ENCODE measurements at regions not wholly inside any gene's neighbourhood (a gene's known extent, or its start where the extent isn't known, plus 50 kb on each side); places are given as distances from the start of the nearest gene placed in this dataset.

DNA sequence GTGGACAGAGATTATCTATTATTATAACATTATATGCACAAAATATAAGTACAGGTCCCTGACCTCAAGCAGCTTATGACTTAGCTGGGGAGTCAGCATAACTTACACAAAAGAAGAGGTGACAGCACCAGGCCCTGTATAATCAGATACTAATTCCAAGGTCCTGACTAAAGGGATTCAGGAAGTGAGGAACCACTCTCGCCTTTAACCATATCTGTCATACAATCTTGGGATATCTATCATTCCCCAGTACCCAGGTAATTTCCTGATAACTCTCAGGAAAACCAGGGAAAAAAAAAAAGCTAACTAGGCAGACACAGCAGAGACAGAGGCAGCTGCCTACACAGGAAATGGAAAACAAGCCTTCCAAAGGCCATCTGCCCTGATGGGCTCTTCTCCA lies 78.5 kb upstream of the CAMK1G start:
- DNase-seq (ENCODE audit: low read depth) = peak; percentile 53
- no peak for FAIRE-seq
- Mint-ChIP-seq H3K27me3 (ENCODE audit: low read depth, unreplicated experiment) (no peaks in the 10 kb centered on the region), H3K4me3 (ENCODE audit: unreplicated experiment) (no peak overlapping the region), H3K4me1 (ENCODE audit: low read depth, unreplicated experiment) (peaks cover 20% of the 10 kb centered on the region), H3K9me3 (ENCODE audit: unreplicated experiment) (peaks cover 13% of the 10 kb centered on the region), H3K27ac (ENCODE audit: unreplicated experiment) (peak overlapping the region; percentile 100), H3K36me3 (ENCODE audit: low read depth, unreplicated experiment) (peaks cover 9% of the 10 kb centered on the region)
- Histone ChIP-seq H4K20me1 (ENCODE audit: insufficient read depth, low read length) (no peaks in the 10 kb centered on the region), H3K36me3 (ENCODE audit: insufficient read depth, low read length) (no peaks in the 10 kb centered on the region), H3K4me1 (ENCODE audit: insufficient read depth, low read length) (peaks cover 7% of the 10 kb centered on the region), H3K9ac (ENCODE audit: low read length) (peak overlapping the region; percentile 13), H3K27me3 (ENCODE audit: insufficient read depth, low read length) (peaks cover 3% of the 10 kb centered on the region), H3K27ac (ENCODE audit: low read depth, low read length) (peak overlapping the region; percentile 50), H3K4me2 (ENCODE audit: low read length) (peak overlapping the region; percentile 14), H3K79me2 (ENCODE audit: insufficient read depth, low read length) (no peaks in the 10 kb centered on the region), H3K4me3 (ENCODE audit: insufficient read depth, low read depth, low read length) (no peak overlapping the region), H3K9me3 (ENCODE audit: insufficient read depth, low read depth, low read length) (no peaks in the 10 kb centered on the region), H2AFZ (ENCODE audit: low read depth, low read length) (no peak overlapping the region)
- no peak for TF ChIP-seq EZH2 (IDR thresholded peaks at IDR 0.05; ENCODE audit: insufficient read depth, low read length)
- TF ChIP-seq, protein P1, sequence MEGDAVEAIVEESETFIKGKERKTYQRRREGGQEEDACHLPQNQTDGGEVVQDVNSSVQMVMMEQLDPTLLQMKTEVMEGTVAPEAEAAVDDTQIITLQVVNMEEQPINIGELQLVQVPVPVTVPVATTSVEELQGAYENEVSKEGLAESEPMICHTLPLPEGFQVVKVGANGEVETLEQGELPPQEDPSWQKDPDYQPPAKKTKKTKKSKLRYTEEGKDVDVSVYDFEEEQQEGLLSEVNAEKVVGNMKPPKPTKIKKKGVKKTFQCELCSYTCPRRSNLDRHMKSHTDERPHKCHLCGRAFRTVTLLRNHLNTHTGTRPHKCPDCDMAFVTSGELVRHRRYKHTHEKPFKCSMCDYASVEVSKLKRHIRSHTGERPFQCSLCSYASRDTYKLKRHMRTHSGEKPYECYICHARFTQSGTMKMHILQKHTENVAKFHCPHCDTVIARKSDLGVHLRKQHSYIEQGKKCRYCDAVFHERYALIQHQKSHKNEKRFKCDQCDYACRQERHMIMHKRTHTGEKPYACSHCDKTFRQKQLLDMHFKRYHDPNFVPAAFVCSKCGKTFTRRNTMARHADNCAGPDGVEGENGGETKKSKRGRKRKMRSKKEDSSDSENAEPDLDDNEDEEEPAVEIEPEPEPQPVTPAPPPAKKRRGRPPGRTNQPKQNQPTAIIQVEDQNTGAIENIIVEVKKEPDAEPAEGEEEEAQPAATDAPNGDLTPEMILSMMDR (IDR thresholded peaks at IDR 0.05; ENCODE audit: insufficient read depth, low read depth, low read length) = no peak

DNA sequence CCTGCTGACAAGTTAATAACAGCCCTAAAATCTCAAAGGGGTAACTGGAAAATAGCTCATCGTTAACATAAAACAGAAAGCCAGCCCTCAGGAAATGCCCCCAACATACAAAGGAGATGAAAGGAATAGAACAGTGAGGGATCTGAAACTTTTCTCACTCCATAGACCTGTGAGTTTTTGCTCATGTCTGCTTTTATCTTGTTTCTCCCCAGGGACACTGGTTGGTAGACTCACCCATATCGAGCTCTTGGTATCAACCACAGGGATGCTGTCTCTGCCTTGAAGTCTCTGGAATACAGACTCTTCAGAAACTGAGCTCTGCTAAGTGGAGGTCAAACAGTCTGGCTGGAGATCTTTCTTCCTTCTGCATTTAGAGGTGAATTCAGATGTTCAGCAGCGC lies 77.4 kb upstream of the CAMK1G start:
- no peak overlapping the region for H2AFZ ChIP-seq (ENCODE audit: low read depth, low read length)
- no peak for DNase-seq (ENCODE audit: low read depth)
- H3K9ac ChIP-seq (ENCODE audit: low read length) = no peak overlapping the region
- Mint-ChIP-seq H3K4me3 (ENCODE audit: unreplicated experiment) (no peak overlapping the region), H3K27ac (ENCODE audit: unreplicated experiment) (peak overlapping the region; percentile 100), H3K36me3 (ENCODE audit: low read depth, unreplicated experiment) (peaks cover 8% of the 10 kb centered on the region), H3K9me3 (ENCODE audit: unreplicated experiment) (peaks cover 8% of the 10 kb centered on the region), H3K4me1 (ENCODE audit: low read depth, unreplicated experiment) (peaks cover 24% of the 10 kb centered on the region), H3K27me3 (ENCODE audit: low read depth, unreplicated experiment) (no peaks in the 10 kb centered on the region)
- H3K36me3 ChIP-seq (ENCODE audit: insufficient read depth, low read length) = no peaks in the 10 kb centered on the region
- TF ChIP-seq, protein P1 (IDR thresholded peaks at IDR 0.05; ENCODE audit: insufficient read depth, low read depth, low read length) = no peak
- no peak for TF ChIP-seq EZH2 (IDR thresholded peaks at IDR 0.05; ENCODE audit: insufficient read depth, low read length)
- no peak overlapping the region for H3K4me2 ChIP-seq (ENCODE audit: low read length)
- H3K4me1 ChIP-seq (ENCODE audit: insufficient read depth, low read length) = peaks cover 7% of the 10 kb centered on the region
- H3K4me3 ChIP-seq (ENCODE audit: insufficient read depth, low read depth, low read length) = no peak overlapping the region
- FAIRE-seq = no peak
- H3K9me3 ChIP-seq (ENCODE audit: insufficient read depth, low read depth, low read length) = no peaks in the 10 kb centered on the region
- H3K79me2 ChIP-seq (ENCODE audit: insufficient read depth, low read length) = no peaks in the 10 kb centered on the region
- peaks cover 3% of the 10 kb centered on the region for H3K27me3 ChIP-seq (ENCODE audit: insufficient read depth, low read length)
- no peak overlapping the region for H3K27ac ChIP-seq (ENCODE audit: low read depth, low read length)
- no peaks in the 10 kb centered on the region for H4K20me1 ChIP-seq (ENCODE audit: insufficient read depth, low read length)

DNA sequence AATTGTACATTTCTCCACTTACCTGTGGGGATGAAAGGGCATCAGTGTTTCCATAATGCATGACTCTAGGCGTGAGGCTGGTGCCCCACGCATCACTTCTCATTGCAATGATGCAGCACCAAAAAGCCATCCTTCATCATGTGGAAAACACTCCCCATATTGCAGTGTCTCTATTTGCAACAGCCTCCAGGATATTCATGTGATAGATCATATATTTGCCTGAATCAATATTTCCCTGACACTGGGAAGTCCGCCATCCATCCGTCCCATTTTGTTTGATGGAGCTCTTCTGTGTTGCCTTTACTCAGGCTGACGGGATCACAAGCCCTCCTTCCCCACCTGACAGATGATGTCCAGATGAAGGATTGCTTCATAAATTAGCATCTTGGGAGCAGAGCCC lies 74.5 kb upstream of the CAMK1G start:
- Histone ChIP-seq H4K20me1 (ENCODE audit: insufficient read depth, low read length) (no peaks in the 10 kb centered on the region), H3K79me2 (ENCODE audit: insufficient read depth, low read length) (no peaks in the 10 kb centered on the region), H3K4me1 (ENCODE audit: insufficient read depth, low read length) (peaks cover 7% of the 10 kb centered on the region), H3K4me3 (ENCODE audit: insufficient read depth, low read depth, low read length) (no peak overlapping the region), H2AFZ (ENCODE audit: low read depth, low read length) (no peak overlapping the region), H3K36me3 (ENCODE audit: insufficient read depth, low read length) (no peaks in the 10 kb centered on the region), H3K27me3 (ENCODE audit: insufficient read depth, low read length) (peaks cover 3% of the 10 kb centered on the region), H3K27ac (ENCODE audit: low read depth, low read length) (no peak overlapping the region), H3K9ac (ENCODE audit: low read length) (no peak overlapping the region), H3K4me2 (ENCODE audit: low read length) (no peak overlapping the region), H3K9me3 (ENCODE audit: insufficient read depth, low read depth, low read length) (no peaks in the 10 kb centered on the region)
- H3K9me3 Mint-ChIP-seq (ENCODE audit: unreplicated experiment) = peaks cover 3% of the 10 kb centered on the region
- H3K27me3 Mint-ChIP-seq (ENCODE audit: low read depth, unreplicated experiment) = peaks cover 3% of the 10 kb centered on the region
- no peak for FAIRE-seq
- H3K27ac Mint-ChIP-seq (ENCODE audit: unreplicated experiment) = no peak overlapping the region
- peaks cover 2% of the 10 kb centered on the region for H3K36me3 Mint-ChIP-seq (ENCODE audit: low read depth, unreplicated experiment)
- peaks cover 23% of the 10 kb centered on the region for H3K4me1 Mint-ChIP-seq (ENCODE audit: low read depth, unreplicated experiment)
- DNase-seq (ENCODE audit: low read depth) = no peak
- no peak overlapping the region for H3K4me3 Mint-ChIP-seq (ENCODE audit: unreplicated experiment)
- TF ChIP-seq EZH2 (IDR thresholded peaks at IDR 0.05; ENCODE audit: insufficient read depth, low read length) = no peak
- TF ChIP-seq, protein P1 (IDR thresholded peaks at IDR 0.05; ENCODE audit: insufficient read depth, low read depth, low read length) = no peak
